Activated CD4-positive, CD25-positive, alpha-beta regulatory T cell treated with anti-CD3 and anti-CD28 coated beads, Interleukin-2, amount 50 U/mL, for 72 hours (primary cell): ENCODE measurements at regions not wholly inside any gene's neighbourhood (a gene's known extent, or its start where the extent isn't known, plus 50 kb on each side); places are given as distances from the start of the nearest gene placed in this dataset.
"Not testable (repeated sequence)": the region's sequence is repeated elsewhere in the genome, so short reads cannot be mapped to it uniquely, and the experiment has no call there.

Experiments used
- DNase-seq: peaks from one replicate; pipeline ENCODE4 v3.0.0; 2021

DNA sequence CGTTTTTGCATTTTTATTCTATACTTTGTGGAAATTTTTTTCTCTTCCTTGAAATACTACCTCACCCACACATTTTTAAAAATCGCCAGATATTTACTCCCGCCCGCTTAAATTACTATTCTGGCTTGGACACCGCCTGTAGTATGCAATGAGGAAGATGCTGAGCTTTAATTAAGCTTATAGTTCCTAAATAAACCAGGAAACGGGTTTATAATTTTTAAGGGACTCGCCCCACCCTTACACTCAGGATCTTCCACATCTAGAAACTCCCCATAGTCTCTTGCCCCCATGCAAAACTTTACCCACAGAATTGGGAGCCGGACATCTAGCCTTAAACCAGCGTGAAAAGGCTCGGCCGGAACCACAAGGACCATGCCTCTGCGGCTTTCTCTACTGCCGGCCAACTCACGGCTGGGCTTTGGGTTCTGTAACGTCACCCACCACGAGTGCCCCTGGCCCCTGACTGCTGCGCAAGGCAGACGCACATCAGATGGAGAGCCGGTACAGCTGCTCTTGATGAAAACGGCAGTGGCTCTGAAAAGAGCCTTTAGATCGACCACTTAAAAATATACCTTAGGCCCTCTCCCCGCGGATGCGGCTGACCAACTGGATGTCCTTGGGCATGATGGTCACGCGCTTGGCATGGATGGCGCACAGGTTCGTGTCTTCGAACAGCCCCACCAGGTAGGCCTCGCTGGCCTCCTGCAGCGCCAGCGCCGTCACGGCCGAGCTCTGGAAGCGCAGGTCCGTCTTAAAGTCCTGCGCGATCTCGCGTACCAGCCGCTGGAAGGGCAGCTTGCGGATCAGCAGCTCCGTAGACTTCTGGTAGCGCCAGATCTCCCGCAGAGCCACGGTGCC, 66.3 kb downstream of the FAM72B start:
- DNase-seq, result not testable (repeated sequence)
